ENCODE measurements at regions not wholly inside any gene's neighbourhood (a gene's known extent, or its start where the extent isn't known, plus 50 kb on each side); places are given as distances from the start of the nearest gene placed in this dataset.

GRCh38 chr2:23122681-23123215 is 262.2 kb upstream of the KLHL29 start:
- H3K9me3 ChIP-seq = no peaks in the 10 kb centered on the region
- intact Hi-C loops (cut with DNase I; ENCODE audit: low total_unique reads) (no loop called here), in situ Hi-C loops (cut with MboI; ENCODE audit: low sequenced_read_pairs in 4 of 4) (no loop called here)
- no peak for ATAC-seq
- no peak for TF ChIP-seq POLR2A (IDR thresholded peaks at IDR 0.05)
- TF ChIP-seq CTCF (IDR thresholded peaks at IDR 0.05 in 4 of 5, conservative IDR thresholded peaks at IDR 0.05 in 1 of 5) = no peak
- no peak overlapping the region for H3K4me3 ChIP-seq
- H3K4me1 ChIP-seq = no peaks in the 10 kb centered on the region
- no peak for DNase-seq
- no peaks in the 10 kb centered on the region for H3K36me3 ChIP-seq
- H3K27ac ChIP-seq = no peak overlapping the region
- H3K27me3 ChIP-seq = no peaks in the 10 kb centered on the region

DNA sequence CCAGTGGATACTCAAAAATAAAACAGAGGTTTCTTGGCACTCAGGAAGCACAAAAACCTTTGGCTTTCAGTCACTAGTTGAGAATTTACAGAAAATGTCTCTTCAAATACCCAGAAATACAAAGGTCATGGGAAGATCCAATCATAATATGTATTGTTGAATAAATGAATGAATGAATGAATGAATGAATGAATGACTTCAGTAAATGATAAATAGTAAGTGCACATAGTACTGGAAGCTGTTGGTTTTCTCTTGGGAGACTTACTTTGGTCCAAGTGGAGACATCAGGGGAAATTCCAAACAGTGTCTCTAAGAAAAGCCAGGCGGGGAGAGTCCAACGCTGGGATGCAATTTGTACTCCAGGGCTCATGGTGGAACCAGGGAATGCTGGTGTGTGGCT is 261.3 kb upstream of the KLHL29 start:
- TF ChIP-seq CTCF (IDR thresholded peaks at IDR 0.05 in 4 of 5, conservative IDR thresholded peaks at IDR 0.05 in 1 of 5) (no peak), POLR2A (IDR thresholded peaks at IDR 0.05) (no peak)
- no peak overlapping the region for H3K4me3 ChIP-seq
- no peaks in the 10 kb centered on the region for H3K9me3 ChIP-seq
- no peaks in the 10 kb centered on the region for H3K27me3 ChIP-seq
- ATAC-seq = no peak
- in situ Hi-C loops (cut with MboI; ENCODE audit: low sequenced_read_pairs in 4 of 4) (no loop called here), intact Hi-C loops (cut with DNase I; ENCODE audit: low total_unique reads) (no loop called here)
- no peak overlapping the region for H3K27ac ChIP-seq
- DNase-seq = no peak
- no peaks in the 10 kb centered on the region for H3K36me3 ChIP-seq
- no peaks in the 10 kb centered on the region for H3K4me1 ChIP-seq

DNA sequence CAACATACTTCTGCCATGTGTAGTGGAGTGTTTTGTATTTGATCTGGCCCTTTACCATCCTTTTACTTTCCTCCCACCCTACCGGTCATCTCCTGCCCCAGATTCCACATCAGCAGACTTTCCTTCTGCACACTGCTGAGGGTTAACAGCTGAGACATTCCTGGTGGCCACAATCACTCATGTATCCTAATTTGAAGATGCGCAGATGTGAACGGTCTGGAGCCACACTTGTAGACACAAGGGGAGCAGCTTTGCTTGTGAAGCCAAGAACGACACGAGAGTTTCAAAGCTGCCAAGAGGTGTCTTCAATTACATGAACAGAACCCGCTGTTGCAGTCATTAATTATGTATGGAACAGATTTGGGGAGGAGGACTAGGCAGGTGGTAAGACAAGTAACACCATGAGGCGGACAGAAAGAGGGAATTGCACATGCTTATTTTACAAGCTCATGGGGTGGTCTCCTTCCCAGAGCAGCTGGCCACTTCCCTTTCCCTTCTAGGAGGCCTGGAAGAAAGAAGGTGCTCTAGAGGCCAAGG is 260.7 kb upstream of the KLHL29 start:
- no peaks in the 10 kb centered on the region for H3K9me3 ChIP-seq
- no peaks in the 10 kb centered on the region for H3K27me3 ChIP-seq
- ATAC-seq = peak in 1 of 2 donors; percentile 63
- no peak overlapping the region for H3K27ac ChIP-seq
- intact Hi-C loops (cut with DNase I; ENCODE audit: low total_unique reads) = no loop called here
- no peak for DNase-seq
- no peak overlapping the region for H3K4me3 ChIP-seq
- H3K4me1 ChIP-seq = no peaks in the 10 kb centered on the region
- in situ Hi-C loops (cut with MboI; ENCODE audit: low sequenced_read_pairs in 4 of 4) = no loop called here
- H3K36me3 ChIP-seq = no peaks in the 10 kb centered on the region
- no peak for TF ChIP-seq CTCF (IDR thresholded peaks at IDR 0.05 in 4 of 5, conservative IDR thresholded peaks at IDR 0.05 in 1 of 5)
- no peak for TF ChIP-seq POLR2A (IDR thresholded peaks at IDR 0.05)

DNA sequence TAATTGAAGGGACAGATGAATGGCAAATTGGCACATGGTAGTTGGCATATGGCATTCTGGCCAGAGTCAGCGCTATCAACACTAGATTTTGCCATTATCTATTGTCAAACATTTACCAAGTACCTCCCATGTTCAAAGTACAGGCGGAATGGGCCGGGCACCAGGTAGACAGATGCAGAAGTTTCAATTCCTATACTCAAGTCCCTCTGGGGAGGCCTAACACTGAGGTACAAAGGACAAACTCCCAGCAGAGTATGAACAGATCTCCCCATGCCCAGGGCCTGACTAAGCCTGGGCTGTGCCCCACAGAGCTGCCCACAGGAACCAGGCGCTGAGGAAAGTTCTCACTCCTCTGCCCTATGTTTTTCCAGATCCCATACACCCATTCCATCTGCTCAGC is 257.5 kb upstream of the KLHL29 start:
- Histone ChIP-seq H3K4me3 (no peak overlapping the region), H3K27me3 (no peaks in the 10 kb centered on the region), H3K27ac (no peak overlapping the region), H3K9me3 (no peaks in the 10 kb centered on the region), H3K4me1 (no peaks in the 10 kb centered on the region), H3K36me3 (no peaks in the 10 kb centered on the region)
- TF ChIP-seq CTCF (IDR thresholded peaks at IDR 0.05 in 4 of 5, conservative IDR thresholded peaks at IDR 0.05 in 1 of 5) (no peak), POLR2A (IDR thresholded peaks at IDR 0.05) (no peak)
- intact Hi-C loops (cut with DNase I; ENCODE audit: low total_unique reads) (no loop called here), in situ Hi-C loops (cut with MboI; ENCODE audit: low sequenced_read_pairs in 4 of 4) (no loop called here)
- DNase-seq (no peak), ATAC-seq (no peak)

Data from gastrocnemius medialis (tissue), 4 donors.